ENCODE measurements at regions not wholly inside any gene's neighbourhood (a gene's known extent, or its start where the extent isn't known, plus 50 kb on each side); places are given as distances from the start of the nearest gene placed in this dataset.

DNA sequence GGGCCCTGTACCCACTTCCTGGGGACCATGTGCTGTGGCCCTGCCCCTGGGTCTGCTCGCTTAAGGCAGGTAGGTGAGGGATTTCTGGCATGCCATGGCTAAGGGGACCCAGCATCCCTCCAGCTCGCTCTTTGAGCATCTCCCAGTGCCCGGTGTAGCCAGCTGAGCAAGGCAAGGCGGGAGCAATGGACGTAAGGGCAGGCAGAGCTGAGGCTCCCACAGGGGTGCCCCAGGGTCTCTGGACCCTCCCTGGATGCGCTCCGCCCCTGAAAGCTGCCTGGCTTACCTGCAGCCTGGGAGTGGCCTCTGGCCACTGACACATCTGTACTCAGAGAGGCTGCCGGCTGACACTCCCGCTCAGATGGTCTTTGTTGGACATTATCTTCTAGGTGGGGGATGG lies 189.9 kb downstream of the IRF8 start:
- TF ChIP-seq CHD4 (IDR thresholded peaks at IDR 0.05; ENCODE audit: borderline replicate concordance), result no peak
- TF ChIP-seq, protein P1, sequence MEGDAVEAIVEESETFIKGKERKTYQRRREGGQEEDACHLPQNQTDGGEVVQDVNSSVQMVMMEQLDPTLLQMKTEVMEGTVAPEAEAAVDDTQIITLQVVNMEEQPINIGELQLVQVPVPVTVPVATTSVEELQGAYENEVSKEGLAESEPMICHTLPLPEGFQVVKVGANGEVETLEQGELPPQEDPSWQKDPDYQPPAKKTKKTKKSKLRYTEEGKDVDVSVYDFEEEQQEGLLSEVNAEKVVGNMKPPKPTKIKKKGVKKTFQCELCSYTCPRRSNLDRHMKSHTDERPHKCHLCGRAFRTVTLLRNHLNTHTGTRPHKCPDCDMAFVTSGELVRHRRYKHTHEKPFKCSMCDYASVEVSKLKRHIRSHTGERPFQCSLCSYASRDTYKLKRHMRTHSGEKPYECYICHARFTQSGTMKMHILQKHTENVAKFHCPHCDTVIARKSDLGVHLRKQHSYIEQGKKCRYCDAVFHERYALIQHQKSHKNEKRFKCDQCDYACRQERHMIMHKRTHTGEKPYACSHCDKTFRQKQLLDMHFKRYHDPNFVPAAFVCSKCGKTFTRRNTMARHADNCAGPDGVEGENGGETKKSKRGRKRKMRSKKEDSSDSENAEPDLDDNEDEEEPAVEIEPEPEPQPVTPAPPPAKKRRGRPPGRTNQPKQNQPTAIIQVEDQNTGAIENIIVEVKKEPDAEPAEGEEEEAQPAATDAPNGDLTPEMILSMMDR (IDR thresholded peaks at IDR 0.05), result no peak
- TF ChIP-seq, protein P2, sequence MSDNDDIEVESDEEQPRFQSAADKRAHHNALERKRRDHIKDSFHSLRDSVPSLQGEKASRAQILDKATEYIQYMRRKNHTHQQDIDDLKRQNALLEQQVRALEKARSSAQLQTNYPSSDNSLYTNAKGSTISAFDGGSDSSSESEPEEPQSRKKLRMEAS (IDR thresholded peaks at IDR 0.05), result no peak

All from A549 (cell line).